ENCODE measurements at regions not wholly inside any gene's neighbourhood (a gene's known extent, or its start where the extent isn't known, plus 50 kb on each side); places are given as distances from the start of the nearest gene placed in this dataset.

- DNase-seq (ENCODE audit: low read depth in 1 of 2, low spot score in 1 of 2) (no peak), FAIRE-seq (no peak), ATAC-seq (no peak)
- H3K27ac ChIP-seq, result no peak overlapping the region
- ChIA-PET POLR2A (interaction anchor here (0.6 kb wide), 1 partner anchor 102 kb away, joined by 3 read pairs; no protein-coding TSS in a partner anchor), CTCF (interaction anchor here (0.8 to 1.7 kb wide), 4 partner anchors 12 to 127 kb away, joined by 3 to 4 read pairs (median 3); no protein-coding TSS in a partner anchor)
- TF ChIP-seq HOXB5 (CRISPR knock-in tag; IDR thresholded peaks at IDR 0.05) (no peak), TFCP2L1 (CRISPR knock-in tag; IDR thresholded peaks at IDR 0.05) (no peak), MYC (IDR thresholded peaks at IDR 0.05; ENCODE audit: borderline replicate concordance, low read length) (no peak), HMGXB4 (CRISPR knock-in tag; IDR thresholded peaks at IDR 0.05; ENCODE audit: borderline replicate concordance) (no peak), HES2 (IDR thresholded peaks at IDR 0.05) (no peak), ATOH8 (CRISPR knock-in tag; IDR thresholded peaks at IDR 0.05; ENCODE audit: low read depth) (no peak), HOXA7 (CRISPR knock-in tag; IDR thresholded peaks at IDR 0.05) (no peak), NFE2L2 (conservative IDR thresholded peaks at IDR 0.05; ENCODE audit: low read length) (no peak), CBX2 (IDR thresholded peaks at IDR 0.05; ENCODE audit: borderline replicate concordance, low read depth) (no peak), TP53 (CRISPR knock-in tag; IDR thresholded peaks at IDR 0.05) (no peak), POLR2A (IDR thresholded peaks at IDR 0.05; ENCODE audit: low read length) (no peak), ESRRA (IDR thresholded peaks at IDR 0.05; ENCODE audit: borderline replicate concordance, low read length) (no peak), ZFP36 (IDR thresholded peaks at IDR 0.05; ENCODE audit: borderline replicate concordance, partially characterized antibody) (no peak), KDM1A (IDR thresholded peaks at IDR 0.05; ENCODE audit: low read depth) (no peak)
- no peaks in the 10 kb centered on the region for H3K9me3 ChIP-seq
- no peak overlapping the region for H3K4me3 ChIP-seq
- H3K4me2 ChIP-seq, result peak overlapping the region; percentile 22; the same call in 2 of the 3 replicates
- H3K4me1 ChIP-seq, result peaks cover 33% of the 10 kb centered on the region
- WGBS (ENCODE audit: missing lambda C conversion rate), result 66% methylated on average over 3 of the region's 3 CpGs
Measured at GRCh38 chr11:129259931-129260348, 67.8 kb upstream of the ARHGAP32 start.

GRCh38 chr11:129258205-129258604, 66.1 kb upstream of the ARHGAP32 start:
- no peak for ATAC-seq
- POLR2A ChIA-PET, result no interaction called here
- no peak for FAIRE-seq
- H3K27ac ChIP-seq, result no peak overlapping the region
- H3K4me3 ChIP-seq, result no peak overlapping the region
- WGBS (ENCODE audit: missing lambda C conversion rate), result 74% methylated on average over 5 of the region's 5 CpGs
- H3K9me3 ChIP-seq, result no peaks in the 10 kb centered on the region
- CTCF ChIA-PET, result interaction anchor here (0.6 to 1.4 kb wide), 3 partner anchors 12 to 74 kb away, joined by 3 to 4 read pairs (median 4); no protein-coding TSS in a partner anchor
- H3K4me1 ChIP-seq, result peaks cover 33% of the 10 kb centered on the region
- DNase-seq (ENCODE audit: low read depth in 1 of 2, low spot score in 1 of 2), result no peak
- no peak overlapping the region for H3K4me2 ChIP-seq
- TF ChIP-seq RFX5 (IDR thresholded peaks at IDR 0.05) (no peak), TFCP2L1 (CRISPR knock-in tag; IDR thresholded peaks at IDR 0.05) (no peak), ZFP36 (IDR thresholded peaks at IDR 0.05; ENCODE audit: borderline replicate concordance, partially characterized antibody) (no peak), HDAC2 (IDR thresholded peaks at IDR 0.05) (no peak), CBX2 (IDR thresholded peaks at IDR 0.05; ENCODE audit: borderline replicate concordance, low read depth) (no peak)

GRCh38 chr11:129257512-129257911, 65.4 kb upstream of the ARHGAP32 start:
- Histone ChIP-seq H3K4me1 (peaks cover 33% of the 10 kb centered on the region), H3K4me2 (no peak overlapping the region; the same call in 2 of the 3 replicates), H3K9me3 (no peaks in the 10 kb centered on the region), H3K4me3 (no peak overlapping the region), H3K27ac (no peak overlapping the region)
- TF ChIP-seq USF2 (IDR thresholded peaks at IDR 0.05) (no peak), RARB (CRISPR knock-in tag; IDR thresholded peaks at IDR 0.05) (no peak), EP300 (IDR thresholded peaks at IDR 0.05) (no peak), CHD4 (IDR thresholded peaks at IDR 0.05; ENCODE audit: borderline replicate concordance) (no peak), HDAC2 (IDR thresholded peaks at IDR 0.05) (no peak), MYC (IDR thresholded peaks at IDR 0.05; ENCODE audit: borderline replicate concordance, low read length) (no peak), ZNF302 (CRISPR knock-in tag; IDR thresholded peaks at IDR 0.05) (no peak), KDM1A (IDR thresholded peaks at IDR 0.05; ENCODE audit: low read depth) (no peak), GATA3 (IDR thresholded peaks at IDR 0.05; ENCODE audit: borderline replicate concordance) (no peak), SREBF2 (IDR thresholded peaks at IDR 0.05) (no peak), NFE2L2 (conservative IDR thresholded peaks at IDR 0.05; ENCODE audit: low read length) (no peak), BCL3 (IDR thresholded peaks at IDR 0.05) (no peak), HOXB13 (CRISPR knock-in tag; IDR thresholded peaks at IDR 0.05; ENCODE audit: low read depth) (no peak), ZFP36 (IDR thresholded peaks at IDR 0.05; ENCODE audit: borderline replicate concordance, partially characterized antibody) (no peak), FOSL2 (IDR thresholded peaks at IDR 0.05) (no peak), FOSL2 (CRISPR knock-in tag; IDR thresholded peaks at IDR 0.05) (no peak), NR3C1 (IDR thresholded peaks at IDR 0.05) (no peak), JUNB (IDR thresholded peaks at IDR 0.05) (no peak), TP53 (CRISPR knock-in tag; IDR thresholded peaks at IDR 0.05) (no peak), CBX8 (IDR thresholded peaks at IDR 0.05) (no peak)
- FAIRE-seq, result no peak
- ChIA-PET CTCF (interaction anchor here (0.7 to 1.0 kb wide), 2 partner anchors 139 to 225 kb away, joined by 3 read pairs; no protein-coding TSS in a partner anchor), POLR2A (no interaction called here)
- no peak for ATAC-seq
- DNase-seq (ENCODE audit: low read depth in 1 of 2, low spot score in 1 of 2), result no peak
